Keratinocyte (primary cell): ENCODE measurements at regions not wholly inside any gene's neighbourhood (a gene's known extent, or its start where the extent isn't known, plus 50 kb on each side); places are given as distances from the start of the nearest gene placed in this dataset.

Source experiments
- DNase-seq: peaks from one replicate; pipeline ENCODE4 v3.0.0-alpha.2; 2011; ENCODE audit warnings: low read depth, missing footprints, low spot score
- FAIRE-seq: peaks from 2 replicates; lab custom pipeline; 2011; peaks lifted over from hg19 to GRCh38; lab: Jason Lieb, UNC
- H2AFZ ChIP-seq: 2 replicates; pipeline ENCODE4 v1.6.0; 2012; ENCODE audit warnings: low read length, control low read depth, inconsistent platforms; ENCODE audit not compliant: control insufficient read depth
- H3K27ac ChIP-seq: 2 replicates; pipeline ENCODE4 v1.5.1; 2011; ENCODE audit warnings: low read length; ENCODE audit not compliant: control insufficient read depth, insufficient read depth
- H3K27me3 ChIP-seq: 3 replicates; pipeline ENCODE4 v1.6.0; 2011; ENCODE audit warnings: low read length; ENCODE audit not compliant: control insufficient read depth, insufficient read depth; ENCODE audit errors: extremely low read depth
- H3K36me3 ChIP-seq, 2 experiments: 2 replicates in 1 of 2; 3 replicates in 1 of 2; pipeline ENCODE4 v1.5.1; 2011; ENCODE audit warnings: low read length in 2 of 2, mild to moderate bottlenecking in 1 of 2; ENCODE audit not compliant: control insufficient read depth in 2 of 2, insufficient read depth in 2 of 2; ENCODE audit errors: extremely low read depth in 1 of 2
- H3K4me1 ChIP-seq: 3 replicates; pipeline ENCODE4 v1.5.1; 2011; ENCODE audit warnings: low read length; ENCODE audit not compliant: control insufficient read depth, insufficient read depth; ENCODE audit errors: extremely low read depth
- H3K4me2 ChIP-seq: 3 replicates; pipeline ENCODE4 v1.6.0; 2011; ENCODE audit warnings: low read depth, low read length; ENCODE audit not compliant: control insufficient read depth, insufficient read depth; ENCODE audit errors: extremely low read depth
- H3K4me3 ChIP-seq, 3 experiments: fragments of 200-600 bp in 1 of 3; sonication (generic) in 1 of 3; 2 replicates in 2 of 3; 3 replicates in 1 of 3; pipeline ENCODE4 v1.5.1; 2011 to 2016; ENCODE audit warnings: low read length in 3 of 3, mild to moderate bottlenecking in 3 of 3, control low read depth in 2 of 3, inconsistent platforms in 1 of 3, low read depth in 1 of 3, mixed read lengths in 1 of 3, mixed run types in 1 of 3, moderate library complexity in 1 of 3; ENCODE audit not compliant: control insufficient read depth in 2 of 3, insufficient read depth in 2 of 3; ENCODE audit errors: extremely low read depth in 1 of 3
- H3K79me2 ChIP-seq: 2 replicates; pipeline ENCODE4 v1.6.0; 2012; ENCODE audit warnings: low read length; ENCODE audit not compliant: control insufficient read depth, insufficient read depth
- H3K9ac ChIP-seq: 3 replicates; pipeline ENCODE4 v1.6.0; 2011; ENCODE audit warnings: low read length; ENCODE audit not compliant: control insufficient read depth, insufficient read depth; ENCODE audit errors: extremely low read depth
- H3K9me1 ChIP-seq: 3 replicates; pipeline ENCODE4 v1.6.0; 2011; ENCODE audit warnings: low read length; ENCODE audit not compliant: control insufficient read depth, insufficient read depth; ENCODE audit errors: extremely low read depth
- H3K9me3 ChIP-seq: 2 replicates; pipeline ENCODE4 v1.5.1; 2012; ENCODE audit warnings: low read depth, low read length; ENCODE audit not compliant: control insufficient read depth
- H4K20me1 ChIP-seq: 3 replicates; pipeline ENCODE4 v1.6.0; 2011; ENCODE audit warnings: low read length; ENCODE audit not compliant: control insufficient read depth, insufficient read depth; ENCODE audit errors: extremely low read depth
- EZH2 ChIP-seq: IDR thresholded peaks from one replicate; pipeline ENCODE4 v1.6.1; 2012; ENCODE audit warnings: inconsistent platforms, mild to moderate bottlenecking, low read length, moderate library complexity
- dilution Hi-C: fragments of 300-500 bp; cut with MboI; formaldehyde crosslinking; loops from one replicate; pipeline ENCODE4 v1.7.0; 2020; ENCODE audit warnings: low sequenced_read_pairs; ENCODE audit not compliant: extremely low pct_ligation_motif_present
- TF ChIP-seq, protein P1 (sequence below), 3 experiments: IDR thresholded peaks in 1 of 3; conservative IDR thresholded peaks in 1 of 3; optimal IDR thresholded peaks in 1 of 3; 2 replicates in 2 of 3; 3 replicates in 1 of 3; pipeline versions ENCODE3 to v1.5.1; 2011; ENCODE audit warnings: low read length in 3 of 3, mild to moderate bottlenecking in 3 of 3, moderate library complexity in 2 of 3, control low read depth in 1 of 3, inconsistent platforms in 1 of 3; ENCODE audit not compliant: insufficient read depth in 2 of 3; ENCODE audit errors: extremely low read depth in 1 of 3

GRCh38 chr4:79682801-79683530 lies 274.9 kb upstream of the GK2 start:
- H3K27me3 ChIP-seq = no peaks in the 10 kb centered on the region
- no peaks in the 10 kb centered on the region for H3K4me1 ChIP-seq
- H3K9ac ChIP-seq = no peak overlapping the region
- no peaks in the 10 kb centered on the region for H3K9me1 ChIP-seq
- no peak overlapping the region for H3K4me2 ChIP-seq
- TF ChIP-seq EZH2 = no peak
- TF ChIP-seq, protein P1, sequence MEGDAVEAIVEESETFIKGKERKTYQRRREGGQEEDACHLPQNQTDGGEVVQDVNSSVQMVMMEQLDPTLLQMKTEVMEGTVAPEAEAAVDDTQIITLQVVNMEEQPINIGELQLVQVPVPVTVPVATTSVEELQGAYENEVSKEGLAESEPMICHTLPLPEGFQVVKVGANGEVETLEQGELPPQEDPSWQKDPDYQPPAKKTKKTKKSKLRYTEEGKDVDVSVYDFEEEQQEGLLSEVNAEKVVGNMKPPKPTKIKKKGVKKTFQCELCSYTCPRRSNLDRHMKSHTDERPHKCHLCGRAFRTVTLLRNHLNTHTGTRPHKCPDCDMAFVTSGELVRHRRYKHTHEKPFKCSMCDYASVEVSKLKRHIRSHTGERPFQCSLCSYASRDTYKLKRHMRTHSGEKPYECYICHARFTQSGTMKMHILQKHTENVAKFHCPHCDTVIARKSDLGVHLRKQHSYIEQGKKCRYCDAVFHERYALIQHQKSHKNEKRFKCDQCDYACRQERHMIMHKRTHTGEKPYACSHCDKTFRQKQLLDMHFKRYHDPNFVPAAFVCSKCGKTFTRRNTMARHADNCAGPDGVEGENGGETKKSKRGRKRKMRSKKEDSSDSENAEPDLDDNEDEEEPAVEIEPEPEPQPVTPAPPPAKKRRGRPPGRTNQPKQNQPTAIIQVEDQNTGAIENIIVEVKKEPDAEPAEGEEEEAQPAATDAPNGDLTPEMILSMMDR (optimal IDR thresholded peaks at IDR 0.05 in 1 of 3, IDR thresholded peaks at IDR 0.05 in 1 of 3, conservative IDR thresholded peaks at IDR 0.05 in 1 of 3; ENCODE audit: extremely low read depth in 1 of 3, insufficient read depth in 2 of 3, low read length in 3 of 3) = no peak
- no peak overlapping the region for H3K4me3 ChIP-seq
- dilution Hi-C loops = no loop called here
- H2AFZ ChIP-seq = no peak overlapping the region
- no peaks in the 10 kb centered on the region for H4K20me1 ChIP-seq
- FAIRE-seq = no peak
- H3K79me2 ChIP-seq = no peaks in the 10 kb centered on the region
- no peaks in the 10 kb centered on the region for H3K36me3 ChIP-seq
- H3K9me3 ChIP-seq = no peaks in the 10 kb centered on the region
- no peak overlapping the region for H3K27ac ChIP-seq
- no peak for DNase-seq

GRCh38 chr4:79682161-79682560 lies 274.1 kb upstream of the GK2 start:
- no peaks in the 10 kb centered on the region for H3K9me3 ChIP-seq
- dilution Hi-C loops = no loop called here
- H3K79me2 ChIP-seq = no peaks in the 10 kb centered on the region
- no peak overlapping the region for H3K4me3 ChIP-seq
- H3K4me1 ChIP-seq = no peaks in the 10 kb centered on the region
- H3K36me3 ChIP-seq = no peaks in the 10 kb centered on the region
- FAIRE-seq (no peak), DNase-seq (no peak)
- H2AFZ ChIP-seq = no peak overlapping the region
- H3K9ac ChIP-seq = no peak overlapping the region
- H3K27ac ChIP-seq = no peak overlapping the region
- no peaks in the 10 kb centered on the region for H3K27me3 ChIP-seq
- no peaks in the 10 kb centered on the region for H4K20me1 ChIP-seq
- H3K4me2 ChIP-seq = no peak overlapping the region
- no peak for TF ChIP-seq EZH2
- TF ChIP-seq, protein P1 (optimal IDR thresholded peaks at IDR 0.05 in 1 of 3, IDR thresholded peaks at IDR 0.05 in 1 of 3, conservative IDR thresholded peaks at IDR 0.05 in 1 of 3; ENCODE audit: extremely low read depth in 1 of 3, insufficient read depth in 2 of 3, low read length in 3 of 3) = no peak
- no peaks in the 10 kb centered on the region for H3K9me1 ChIP-seq
